BLaER1 (cell line): ENCODE measurements at regions not wholly inside any gene's neighbourhood (a gene's known extent, or its start where the extent isn't known, plus 50 kb on each side); places are given as distances from the start of the nearest gene placed in this dataset.

Experiments used
- H3K27ac ChIP-seq: shearing (Covaris generic); formaldehyde crosslinking; 2 replicates; pipeline ENCODE4 v1.8.1; 2022
- H3K27me3 ChIP-seq: shearing (Covaris generic); formaldehyde crosslinking; 2 replicates; pipeline ENCODE4 v1.8.1; 2022
- H3K36me3 ChIP-seq: shearing (Covaris generic); formaldehyde crosslinking; 2 replicates; pipeline ENCODE4 v1.8.1; 2022
- H3K4me1 ChIP-seq: shearing (Covaris generic); formaldehyde crosslinking; 2 replicates; pipeline ENCODE4 v1.8.1; 2022
- H3K4me2 ChIP-seq: shearing (Covaris generic); formaldehyde crosslinking; 2 replicates; pipeline ENCODE4 v1.8.1; 2022
- H3K4me3 ChIP-seq: shearing (Covaris generic); formaldehyde crosslinking; 2 replicates; pipeline ENCODE4 v1.8.1; 2022
- H3K9ac ChIP-seq: shearing (Covaris generic); formaldehyde crosslinking; 2 replicates; pipeline ENCODE4 v1.8.1; 2022
- H3K9me3 ChIP-seq: shearing (Covaris generic); formaldehyde crosslinking; 2 replicates; pipeline ENCODE4 v1.8.1; 2022
- H4K20me1 ChIP-seq: shearing (Covaris generic); formaldehyde crosslinking; 2 replicates; pipeline ENCODE4 v1.8.1; 2022
- Cebpa-rat ChIP-seq: shearing (Covaris generic); IDR thresholded peaks from 2 replicates; pipeline ENCODE4 v1.8.1; 2022

GRCh38 chr7:115683093-115683492, 347.5 kb downstream of the TFEC start:
- TF ChIP-seq Cebpa-rat = no peak
- no peak overlapping the region for H3K4me3 ChIP-seq
- no peak overlapping the region for H3K9ac ChIP-seq
- H4K20me1 ChIP-seq = no peaks in the 10 kb centered on the region
- peaks cover 25% of the 10 kb centered on the region for H3K4me1 ChIP-seq
- H3K9me3 ChIP-seq = no peaks in the 10 kb centered on the region
- no peaks in the 10 kb centered on the region for H3K27me3 ChIP-seq
- H3K36me3 ChIP-seq = no peaks in the 10 kb centered on the region
- H3K27ac ChIP-seq = no peak overlapping the region
- no peak overlapping the region for H3K4me2 ChIP-seq

- Histone ChIP-seq H3K27me3 (no peaks in the 10 kb centered on the region), H3K9ac (no peak overlapping the region), H3K4me3 (no peak overlapping the region), H3K36me3 (no peaks in the 10 kb centered on the region), H3K4me2 (no peak overlapping the region), H3K9me3 (no peaks in the 10 kb centered on the region), H3K27ac (no peak overlapping the region), H3K4me1 (peaks cover 25% of the 10 kb centered on the region), H4K20me1 (no peaks in the 10 kb centered on the region)
- no peak for TF ChIP-seq Cebpa-rat
Measured at GRCh38 chr7:115682507-115682906, 348.1 kb downstream of the TFEC start.

DNA sequence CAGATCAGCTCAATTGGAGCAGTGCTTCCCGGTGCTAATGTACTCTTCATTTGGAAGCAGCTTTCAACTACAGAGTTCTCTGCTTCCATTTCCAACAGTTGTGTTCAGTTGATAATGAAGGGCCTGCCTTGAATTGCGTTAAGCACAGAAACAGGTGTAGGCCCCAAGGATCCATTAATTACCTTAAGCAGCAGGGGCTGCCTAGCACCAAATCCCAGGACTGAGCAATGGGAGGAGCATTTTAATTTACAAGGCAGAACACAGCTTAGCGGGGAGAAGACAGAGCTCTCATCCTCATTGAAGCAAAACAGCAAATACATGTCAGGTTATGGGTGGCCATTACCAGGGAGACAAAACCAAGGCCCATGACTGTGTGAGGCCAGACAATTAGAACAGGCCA, 349.6 kb downstream of the TFEC start:
- Histone ChIP-seq H3K9ac (no peak overlapping the region), H3K36me3 (no peaks in the 10 kb centered on the region), H3K27ac (no peak overlapping the region), H3K4me3 (no peak overlapping the region), H3K4me2 (no peak overlapping the region), H3K9me3 (no peaks in the 10 kb centered on the region), H3K4me1 (peaks cover 25% of the 10 kb centered on the region), H3K27me3 (no peaks in the 10 kb centered on the region), H4K20me1 (no peaks in the 10 kb centered on the region)
- no peak for TF ChIP-seq Cebpa-rat

GRCh38 chr7:115679976-115680375, 350.6 kb downstream of the TFEC start:
- no peak overlapping the region for H3K9ac ChIP-seq
- H3K27ac ChIP-seq = no peak overlapping the region
- no peak overlapping the region for H3K4me2 ChIP-seq
- H4K20me1 ChIP-seq = no peaks in the 10 kb centered on the region
- H3K4me3 ChIP-seq = no peak overlapping the region
- no peaks in the 10 kb centered on the region for H3K9me3 ChIP-seq
- H3K4me1 ChIP-seq = peaks cover 25% of the 10 kb centered on the region
- H3K27me3 ChIP-seq = no peaks in the 10 kb centered on the region
- H3K36me3 ChIP-seq = no peaks in the 10 kb centered on the region
- TF ChIP-seq Cebpa-rat = no peak

GRCh38 chr7:115679423-115679822, 351.1 kb downstream of the TFEC start:
- Histone ChIP-seq H3K9me3 (no peaks in the 10 kb centered on the region), H3K4me3 (no peak overlapping the region), H3K36me3 (no peaks in the 10 kb centered on the region), H3K9ac (no peak overlapping the region), H3K4me1 (peaks cover 22% of the 10 kb centered on the region), H3K27ac (no peak overlapping the region), H3K4me2 (peak overlapping the region; percentile 55), H3K27me3 (no peaks in the 10 kb centered on the region), H4K20me1 (no peaks in the 10 kb centered on the region)
- no peak for TF ChIP-seq Cebpa-rat

DNA sequence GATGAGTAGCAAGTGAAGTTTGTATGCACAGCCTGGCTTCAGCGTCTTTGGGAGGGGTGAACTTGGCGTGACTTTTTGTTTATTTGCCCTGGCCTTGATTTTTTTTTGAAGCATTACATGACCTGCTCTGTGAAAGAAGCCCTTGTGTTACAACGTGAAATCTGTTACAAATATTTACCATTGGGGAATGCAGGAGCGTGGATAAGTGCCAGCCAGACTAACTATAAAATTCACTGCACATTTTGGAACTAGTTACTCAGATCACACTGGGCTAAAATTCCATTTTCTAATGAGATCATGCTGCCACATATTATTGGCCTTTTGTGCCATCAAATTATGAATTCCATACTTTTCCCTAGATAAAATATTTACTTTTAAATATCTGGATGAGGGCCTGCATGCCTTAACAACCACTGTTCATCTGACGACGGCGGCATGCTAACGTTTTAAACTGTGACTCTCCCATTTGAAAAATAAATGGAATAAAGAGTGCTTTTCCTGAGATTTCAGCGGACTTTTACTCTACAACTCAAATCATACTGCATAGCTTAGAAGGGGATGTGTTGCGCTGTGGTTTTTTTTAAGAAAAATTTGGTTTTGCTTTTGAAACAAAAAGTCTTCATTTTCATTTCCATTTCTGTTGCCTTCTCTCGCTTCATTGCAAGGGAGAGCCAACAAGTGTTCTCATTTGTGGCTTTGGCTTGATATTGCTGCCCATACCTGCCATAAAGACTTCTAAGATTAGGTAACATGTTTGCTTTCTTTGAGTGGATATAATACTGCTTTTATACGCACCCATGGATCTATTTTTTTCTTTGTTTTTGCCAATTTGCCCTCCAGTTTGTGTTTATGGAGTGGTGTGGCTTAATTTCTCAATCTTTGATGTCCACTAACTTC, 352.2 kb downstream of the TFEC start:
- Histone ChIP-seq H3K4me3 (no peak overlapping the region), H3K4me1 (peaks cover 19% of the 10 kb centered on the region), H3K27ac (no peak overlapping the region), H3K36me3 (no peaks in the 10 kb centered on the region), H3K9me3 (no peaks in the 10 kb centered on the region), H4K20me1 (no peaks in the 10 kb centered on the region), H3K9ac (no peak overlapping the region), H3K4me2 (peak overlapping the region; percentile 55), H3K27me3 (no peaks in the 10 kb centered on the region)
- TF ChIP-seq Cebpa-rat = no peak

GRCh38 chr7:115676707-115677106, 353.9 kb downstream of the TFEC start:
- Histone ChIP-seq H3K27ac (no peak overlapping the region), H3K4me2 (no peak overlapping the region)

GRCh38 chr7:115676080-115676479, 354.5 kb downstream of the TFEC start:
- H3K4me2 ChIP-seq = no peak overlapping the region
- no peaks in the 10 kb centered on the region for H3K9me3 ChIP-seq
- no peaks in the 10 kb centered on the region for H3K36me3 ChIP-seq
- no peaks in the 10 kb centered on the region for H4K20me1 ChIP-seq
- H3K9ac ChIP-seq = no peak overlapping the region
- H3K4me1 ChIP-seq = peaks cover 19% of the 10 kb centered on the region
- TF ChIP-seq Cebpa-rat = no peak
- no peak overlapping the region for H3K4me3 ChIP-seq
- H3K27ac ChIP-seq = no peak overlapping the region
- H3K27me3 ChIP-seq = no peaks in the 10 kb centered on the region

More at GRCh38 chr7:115676707-115677106, 353.9 kb downstream of the TFEC start:
- H4K20me1 ChIP-seq = no peaks in the 10 kb centered on the region
- H3K4me3 ChIP-seq = no peak overlapping the region
- no peaks in the 10 kb centered on the region for H3K36me3 ChIP-seq
- H3K27me3 ChIP-seq = no peaks in the 10 kb centered on the region
- TF ChIP-seq Cebpa-rat = no peak
- no peak overlapping the region for H3K9ac ChIP-seq
- H3K4me1 ChIP-seq = peaks cover 19% of the 10 kb centered on the region
- no peaks in the 10 kb centered on the region for H3K9me3 ChIP-seq

GRCh38 chr7:115674467-115675024, 356.0 kb downstream of the TFEC start:
- Histone ChIP-seq H3K9ac (no peak overlapping the region), H3K4me3 (no peak overlapping the region), H3K36me3 (no peaks in the 10 kb centered on the region), H3K27me3 (no peaks in the 10 kb centered on the region), H3K27ac (no peak overlapping the region), H3K4me1 (peaks cover 13% of the 10 kb centered on the region), H3K4me2 (no peak overlapping the region), H4K20me1 (no peaks in the 10 kb centered on the region), H3K9me3 (no peaks in the 10 kb centered on the region)
- no peak for TF ChIP-seq Cebpa-rat

- Histone ChIP-seq H3K36me3 (no peaks in the 10 kb centered on the region), H3K9me3 (no peaks in the 10 kb centered on the region), H3K4me1 (no peaks in the 10 kb centered on the region), H3K27ac (no peak overlapping the region), H3K4me3 (no peak overlapping the region), H3K4me2 (no peak overlapping the region), H3K9ac (no peak overlapping the region), H3K27me3 (no peaks in the 10 kb centered on the region), H4K20me1 (no peaks in the 10 kb centered on the region)
- TF ChIP-seq Cebpa-rat = no peak
Measured at GRCh38 chr7:115672024-115672423, 358.5 kb downstream of the TFEC start.
